Endothelial cell of umbilical vein (primary cell): ENCODE measurements at regions not wholly inside any gene's neighbourhood (a gene's known extent, or its start where the extent isn't known, plus 50 kb on each side); places are given as distances from the start of the nearest gene placed in this dataset.

ENCODE experiments used
- GATA2 ChIP-seq: IDR thresholded peaks from 2 replicates; pipeline ENCODE4 v1.7.0; 2011; ENCODE audit warnings: low read depth, mild to moderate bottlenecking, moderate library complexity, mixed read lengths, low read length; ENCODE audit not compliant: insufficient read length, insufficient read depth
- TF ChIP-seq, protein P1 (sequence below), 2 donors: IDR thresholded peaks; 1 replicate in 1 of 2; 2 replicates in 1 of 2; pipeline ENCODE4 v1.5.1; 2011; ENCODE audit warnings: low read length in 2 of 2, mild to moderate bottlenecking in 2 of 2, moderate library complexity in 2 of 2, control low read depth in 1 of 2, inconsistent platforms in 1 of 2, low read depth in 1 of 2; ENCODE audit not compliant: insufficient read depth in 1 of 2; ENCODE audit errors: extremely low read depth in 1 of 2
- TF ChIP-seq, protein P2 (sequence below): IDR thresholded peaks from 2 replicates; pipeline ENCODE4 v1.6.1; 2011; ENCODE audit not compliant: insufficient read depth, insufficient read length

DNA sequence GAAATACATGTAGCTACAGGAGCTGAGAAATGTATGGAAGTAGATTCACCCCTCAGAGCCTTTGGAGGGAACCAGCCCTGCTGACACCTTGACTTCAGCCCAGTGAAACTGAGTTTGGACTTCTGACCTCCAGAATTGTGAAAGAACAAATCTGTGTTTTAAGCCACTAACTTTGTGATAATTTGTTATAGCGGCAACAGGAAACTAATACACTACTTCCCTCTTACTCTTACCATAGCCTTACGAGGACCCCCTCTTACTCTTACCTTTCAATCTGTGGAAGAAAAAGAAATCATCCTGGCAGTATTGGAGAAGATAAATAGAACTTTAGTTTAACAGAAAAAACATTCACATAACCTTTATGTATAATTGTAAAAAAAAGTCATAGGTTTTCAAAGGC lies 353.6 kb upstream of the USP24 start:
- TF ChIP-seq, protein P1, sequence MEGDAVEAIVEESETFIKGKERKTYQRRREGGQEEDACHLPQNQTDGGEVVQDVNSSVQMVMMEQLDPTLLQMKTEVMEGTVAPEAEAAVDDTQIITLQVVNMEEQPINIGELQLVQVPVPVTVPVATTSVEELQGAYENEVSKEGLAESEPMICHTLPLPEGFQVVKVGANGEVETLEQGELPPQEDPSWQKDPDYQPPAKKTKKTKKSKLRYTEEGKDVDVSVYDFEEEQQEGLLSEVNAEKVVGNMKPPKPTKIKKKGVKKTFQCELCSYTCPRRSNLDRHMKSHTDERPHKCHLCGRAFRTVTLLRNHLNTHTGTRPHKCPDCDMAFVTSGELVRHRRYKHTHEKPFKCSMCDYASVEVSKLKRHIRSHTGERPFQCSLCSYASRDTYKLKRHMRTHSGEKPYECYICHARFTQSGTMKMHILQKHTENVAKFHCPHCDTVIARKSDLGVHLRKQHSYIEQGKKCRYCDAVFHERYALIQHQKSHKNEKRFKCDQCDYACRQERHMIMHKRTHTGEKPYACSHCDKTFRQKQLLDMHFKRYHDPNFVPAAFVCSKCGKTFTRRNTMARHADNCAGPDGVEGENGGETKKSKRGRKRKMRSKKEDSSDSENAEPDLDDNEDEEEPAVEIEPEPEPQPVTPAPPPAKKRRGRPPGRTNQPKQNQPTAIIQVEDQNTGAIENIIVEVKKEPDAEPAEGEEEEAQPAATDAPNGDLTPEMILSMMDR (IDR thresholded peaks at IDR 0.05; ENCODE audit: extremely low read depth in 1 of 2, insufficient read depth in 1 of 2, low read depth in 1 of 2, low read length in 2 of 2): no peak
- TF ChIP-seq GATA2: no peak
- TF ChIP-seq, protein P2, sequence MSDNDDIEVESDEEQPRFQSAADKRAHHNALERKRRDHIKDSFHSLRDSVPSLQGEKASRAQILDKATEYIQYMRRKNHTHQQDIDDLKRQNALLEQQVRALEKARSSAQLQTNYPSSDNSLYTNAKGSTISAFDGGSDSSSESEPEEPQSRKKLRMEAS: no peak
